GM21619 (cell line): ENCODE measurements at regions not wholly inside any gene's neighbourhood (a gene's known extent, or its start where the extent isn't known, plus 50 kb on each side); places are given as distances from the start of the nearest gene placed in this dataset.

Experiments
- ATAC-seq: cut with Tn5 transposase; IDR thresholded peaks from one replicate; pipeline ENCODE4 v1.9.1; 2021; ENCODE audit not compliant: unreplicated experiment

DNA sequence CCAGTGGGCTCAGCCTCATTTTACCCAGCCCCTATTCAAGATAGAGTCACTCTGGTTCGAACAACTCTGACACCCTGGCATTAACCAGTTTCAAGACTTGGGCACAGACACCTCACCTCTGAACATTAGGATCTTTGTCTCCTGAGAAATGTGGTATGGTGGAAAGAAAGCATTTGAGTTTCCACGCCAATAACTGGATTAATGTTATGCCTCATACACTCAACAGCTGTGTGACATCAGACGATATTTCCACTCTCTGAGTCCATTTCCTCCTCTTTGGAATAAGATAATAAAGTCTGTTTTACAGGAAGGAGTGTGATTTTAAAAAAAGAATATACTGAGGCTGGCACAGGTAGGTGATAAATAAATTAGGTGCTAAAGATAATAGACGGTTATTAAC, 121.3 kb upstream of the CHL1 start:
- no peak for ATAC-seq

DNA sequence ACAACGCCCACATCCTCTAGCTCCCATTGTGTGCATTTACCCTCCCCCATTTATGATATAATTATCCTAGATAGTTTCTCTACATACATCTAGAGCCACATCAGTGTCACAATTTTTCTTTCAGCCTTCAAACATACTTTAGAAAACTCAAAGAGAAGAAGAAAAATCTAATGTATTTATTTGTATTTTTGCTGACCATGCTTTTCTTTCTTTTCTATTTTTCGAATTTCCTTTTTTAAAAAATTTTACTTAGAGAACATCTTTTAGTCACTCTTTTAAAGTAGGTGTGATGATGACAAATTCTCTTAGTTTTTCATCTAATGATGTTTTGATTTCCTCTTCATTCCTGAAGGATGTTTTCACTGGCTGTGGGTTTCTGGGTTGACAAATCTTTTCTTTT, 117.0 kb upstream of the CHL1 start:
- ATAC-seq: no peak

DNA sequence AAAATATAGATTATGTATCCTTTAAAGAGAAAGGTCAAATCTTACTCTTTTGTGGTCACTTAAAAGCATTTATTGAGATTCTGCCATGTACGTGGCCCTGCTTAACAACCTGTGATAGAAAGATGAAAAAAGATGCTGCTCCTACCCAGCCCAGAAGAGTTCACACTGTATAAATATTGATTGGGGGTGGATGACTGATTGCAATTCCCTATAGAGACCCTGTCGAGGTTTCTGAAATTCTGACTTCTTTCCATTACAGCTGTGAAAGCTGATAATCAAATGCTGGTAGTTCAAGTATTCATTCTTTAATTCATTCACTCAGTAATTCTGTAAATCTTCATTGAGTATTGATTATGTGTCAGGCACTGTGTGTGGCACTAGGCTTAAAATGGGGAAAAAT, 114.1 kb upstream of the CHL1 start:
- no peak for ATAC-seq

DNA sequence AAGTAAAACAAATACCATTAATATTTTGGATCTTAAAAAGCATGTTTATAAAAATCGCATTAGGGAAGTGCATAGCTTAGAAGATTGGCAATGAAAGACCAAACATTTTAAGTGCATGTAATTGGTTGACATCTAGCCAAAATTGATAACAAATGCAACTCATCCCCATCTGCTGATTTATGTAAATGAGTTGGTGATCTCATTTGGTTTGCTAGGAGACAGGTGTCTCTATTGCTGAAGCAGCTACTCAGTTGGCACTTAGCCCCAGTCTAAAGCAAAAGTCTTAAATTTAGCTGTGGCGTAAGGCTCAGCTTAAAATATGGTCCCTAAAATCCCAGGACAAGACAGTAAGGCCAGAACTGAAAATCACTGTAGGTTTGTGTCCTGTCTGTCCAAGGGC, 113.5 kb upstream of the CHL1 start:
- ATAC-seq: no peak

DNA sequence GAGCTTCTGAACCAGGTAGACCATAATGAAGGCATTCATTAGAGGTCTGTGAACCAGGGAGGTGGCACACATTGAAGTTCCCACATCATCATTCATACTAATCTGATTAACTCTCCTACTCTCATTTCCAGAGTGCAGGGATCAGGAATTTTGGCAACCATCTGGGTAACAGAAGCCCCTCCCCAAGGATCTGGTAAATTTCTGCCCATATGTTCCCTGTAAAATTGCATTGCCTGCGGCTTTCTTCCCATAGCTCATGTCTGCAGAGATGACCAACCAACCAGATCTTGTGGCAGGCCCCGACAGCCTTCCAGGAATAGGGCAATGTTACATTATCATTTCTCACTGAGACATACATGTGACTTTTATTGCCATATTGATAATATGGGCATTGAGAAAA, 111.4 kb upstream of the CHL1 start:
- ATAC-seq: no peak

DNA sequence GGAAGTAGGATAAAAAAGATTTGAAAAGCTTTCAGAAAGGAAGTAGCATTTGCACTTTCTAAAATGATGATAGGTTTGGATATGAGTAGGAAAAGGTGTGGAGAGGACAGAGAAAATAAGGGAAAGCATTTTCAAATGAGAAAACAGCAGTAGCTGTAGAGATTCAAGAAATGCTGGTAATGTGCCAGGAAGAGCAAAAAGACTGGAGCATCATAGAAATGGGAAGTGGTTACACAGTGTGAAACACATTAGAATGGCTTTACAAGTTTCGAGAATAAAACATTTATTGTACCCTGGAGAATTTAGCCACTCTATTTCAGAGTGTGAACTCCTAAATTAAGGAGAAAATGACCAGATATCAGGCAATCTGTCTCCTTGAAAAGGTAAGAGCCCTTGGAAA, 108.3 kb upstream of the CHL1 start:
- ATAC-seq: no peak

DNA sequence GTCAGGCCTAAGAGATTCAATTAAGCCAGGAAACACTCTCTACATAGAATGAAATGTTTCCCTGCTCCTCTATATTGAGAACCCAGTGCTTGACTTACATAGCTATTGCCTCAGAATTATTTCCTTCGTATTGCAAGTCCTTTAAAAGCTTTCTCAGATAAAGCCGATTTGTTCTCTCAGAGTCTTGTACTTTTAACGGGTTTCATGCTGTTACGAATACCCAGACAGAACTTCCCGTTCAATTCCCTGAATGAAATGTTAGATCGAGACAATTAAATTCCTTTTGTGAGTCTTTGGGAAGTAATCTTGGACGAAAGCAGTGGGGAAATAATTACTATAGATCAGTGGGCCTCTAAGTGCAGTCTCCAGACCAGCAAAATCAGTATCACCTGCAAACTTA, 102.8 kb upstream of the CHL1 start:
- ATAC-seq: no peak

DNA sequence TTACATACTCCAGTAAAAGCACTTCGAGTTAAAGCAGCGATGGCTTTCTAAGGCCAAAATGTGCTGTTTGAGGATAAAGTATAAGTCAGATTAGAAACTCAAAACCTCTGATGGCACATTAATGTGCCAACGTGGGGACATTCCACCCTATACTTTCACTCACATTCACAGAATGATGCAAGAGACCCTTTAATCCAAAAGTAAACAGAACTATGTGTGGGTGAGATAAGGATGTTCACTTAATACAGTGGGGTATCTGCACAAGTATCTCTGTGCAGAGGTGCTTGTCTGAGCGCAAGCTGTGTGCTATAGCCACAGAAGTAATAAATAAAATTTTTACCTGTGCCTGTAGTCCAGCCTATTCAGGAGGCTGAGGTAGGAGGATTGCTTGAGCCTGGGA, 100.3 kb upstream of the CHL1 start:
- ATAC-seq: no peak

DNA sequence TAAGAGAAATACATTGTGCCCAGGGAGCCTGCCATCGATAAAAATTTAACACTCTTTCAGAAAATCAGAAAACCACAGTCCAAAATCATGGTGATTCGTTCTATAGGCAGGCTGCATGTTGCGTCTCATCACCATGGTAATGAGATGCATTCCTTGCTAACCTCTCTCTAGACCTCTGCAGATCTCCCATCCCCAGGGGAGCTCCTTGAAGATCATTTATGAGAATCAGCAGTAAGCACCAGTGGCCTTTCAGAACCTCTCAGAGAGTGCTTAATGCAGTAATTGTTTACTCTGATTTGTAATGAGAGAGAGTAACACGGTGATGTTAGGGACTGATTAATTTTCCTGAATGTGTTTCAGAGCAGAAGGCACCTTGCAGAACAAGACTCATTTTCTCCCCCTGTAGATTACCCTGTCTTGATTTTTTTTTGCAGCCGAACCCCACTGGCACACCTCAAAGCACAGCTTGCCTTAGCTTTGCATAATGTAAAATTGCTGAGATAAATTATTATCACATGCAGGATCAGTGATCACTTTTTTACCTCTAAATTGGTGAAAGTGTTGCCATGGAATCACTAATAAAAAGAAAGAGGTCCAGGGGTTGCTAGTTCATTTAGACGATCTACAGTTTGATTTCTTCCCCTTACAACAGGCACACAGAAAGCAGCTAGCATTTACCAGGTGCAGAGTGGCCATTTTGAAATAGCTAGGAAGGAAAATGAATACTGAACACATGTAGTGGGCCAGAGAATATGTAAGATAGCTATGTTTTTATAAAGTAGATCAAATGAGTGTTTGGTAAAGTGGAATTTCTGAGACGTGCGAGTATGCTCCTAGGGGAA, 98.9 kb upstream of the CHL1 start:
- ATAC-seq: no peak

DNA sequence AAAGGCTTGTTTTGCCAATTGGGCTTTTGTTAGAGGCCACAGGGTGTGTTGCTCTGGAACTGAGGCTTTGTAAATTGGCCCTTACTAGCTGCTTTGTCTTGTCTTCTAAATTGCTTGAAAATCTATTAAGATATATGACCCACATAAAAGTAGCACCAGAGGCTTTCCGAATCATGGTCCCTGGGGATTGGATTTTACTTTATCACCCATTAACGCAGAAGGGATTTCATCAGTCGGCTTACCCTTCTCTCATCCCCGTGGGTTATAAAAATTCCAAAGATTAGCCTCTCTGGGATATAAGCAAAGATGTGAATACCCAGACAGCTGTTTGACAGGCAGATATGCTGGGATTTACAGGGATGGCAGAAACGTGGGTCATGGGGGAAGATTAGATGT, 98.3 kb upstream of the CHL1 start:
- ATAC-seq: no peak

DNA sequence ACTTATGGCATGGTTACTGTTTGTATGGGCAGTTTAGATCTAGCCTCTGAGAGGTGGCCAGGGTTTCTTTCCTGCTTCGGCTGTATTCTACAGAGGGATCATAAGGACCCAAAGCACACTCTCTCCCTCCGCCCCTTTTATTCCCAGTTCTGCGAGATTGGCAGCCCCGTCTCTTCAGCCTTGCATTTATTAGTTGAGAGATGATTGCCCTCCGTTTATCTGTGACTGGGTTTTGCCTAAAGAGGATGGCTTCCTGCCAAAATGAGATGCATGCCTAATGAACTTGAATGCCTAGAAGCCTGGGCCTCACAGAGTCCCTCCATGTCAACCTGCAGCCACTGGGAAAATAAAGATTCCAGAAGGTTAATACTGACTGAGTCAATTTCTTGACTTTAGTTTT, 97.1 kb upstream of the CHL1 start:
- no peak for ATAC-seq

DNA sequence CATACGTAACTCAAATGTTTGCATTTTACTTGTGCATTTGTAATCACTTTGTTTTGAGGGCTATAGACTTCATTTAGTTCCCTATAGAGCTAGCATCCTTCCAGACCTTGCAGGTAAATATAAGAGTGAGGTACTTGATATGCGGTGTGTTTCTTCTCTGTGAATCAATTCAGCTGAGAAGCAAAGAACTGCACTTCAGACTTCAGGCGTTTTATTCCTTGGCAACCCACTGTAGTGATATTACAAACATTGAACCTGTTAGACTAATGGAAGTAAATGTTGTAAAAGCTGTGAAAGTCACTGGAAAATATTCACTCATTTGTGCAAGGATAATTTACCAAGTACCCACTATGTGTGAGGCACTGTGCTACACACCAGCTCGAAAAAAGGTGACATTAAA, 94.1 kb upstream of the CHL1 start:
- no peak for ATAC-seq

DNA sequence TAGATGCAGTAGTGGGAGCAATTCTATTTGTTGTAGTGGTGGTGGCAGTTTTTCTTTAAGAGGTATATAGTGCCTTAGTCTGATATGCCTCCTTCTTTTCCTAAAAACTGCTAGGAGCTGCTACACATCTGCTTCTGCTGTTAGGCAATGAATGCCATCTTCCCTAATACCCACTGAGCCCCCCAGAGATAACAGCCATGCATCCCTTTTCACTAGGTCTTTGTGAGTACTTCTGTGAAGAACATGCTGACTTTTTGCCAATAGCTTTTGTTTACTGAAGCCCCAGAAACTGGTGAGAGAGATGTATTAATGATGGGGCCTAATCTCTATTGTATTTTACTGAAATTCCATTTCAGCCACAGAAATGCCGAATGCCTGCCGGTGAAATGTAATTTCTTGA, 92.6 kb upstream of the CHL1 start:
- no peak for ATAC-seq

DNA sequence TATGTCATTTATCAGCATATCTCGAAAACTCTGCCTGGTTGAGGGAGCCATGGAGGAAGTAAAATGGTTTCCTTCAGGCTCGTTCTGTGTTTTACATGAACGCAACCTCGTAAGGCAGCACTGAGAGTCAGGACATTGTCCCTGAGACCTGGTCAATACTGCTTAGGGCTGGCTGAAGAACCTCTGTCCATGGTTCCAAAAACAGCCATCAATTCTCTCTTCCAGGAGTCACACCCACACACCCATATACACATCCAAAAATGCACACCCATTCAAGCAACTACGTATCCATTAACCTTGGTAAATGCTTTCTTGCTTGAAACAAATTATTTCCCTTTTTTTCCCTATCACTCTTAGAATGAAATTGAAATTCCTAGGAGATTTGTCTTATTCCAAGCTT, 91.0 kb upstream of the CHL1 start:
- no peak for ATAC-seq

DNA sequence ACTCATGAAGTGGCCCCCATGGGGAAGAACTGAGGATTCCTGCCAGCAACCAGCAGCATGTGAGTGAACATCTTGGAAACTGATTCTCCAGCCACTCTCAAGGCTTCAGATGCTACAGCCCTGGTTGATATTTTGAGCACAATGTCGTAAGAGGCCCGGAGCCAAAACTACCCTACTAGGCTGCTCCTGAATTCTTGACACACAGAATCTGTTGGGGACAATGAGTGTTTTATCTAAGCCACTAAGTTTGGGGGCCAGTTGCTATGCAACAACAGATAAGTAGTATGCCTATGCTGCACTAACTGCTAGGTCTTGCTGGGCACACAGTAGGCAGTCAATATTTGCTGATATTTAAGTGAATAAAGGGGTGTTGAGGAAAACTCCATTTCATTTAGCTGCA, 89.9 kb upstream of the CHL1 start:
- no peak for ATAC-seq

DNA sequence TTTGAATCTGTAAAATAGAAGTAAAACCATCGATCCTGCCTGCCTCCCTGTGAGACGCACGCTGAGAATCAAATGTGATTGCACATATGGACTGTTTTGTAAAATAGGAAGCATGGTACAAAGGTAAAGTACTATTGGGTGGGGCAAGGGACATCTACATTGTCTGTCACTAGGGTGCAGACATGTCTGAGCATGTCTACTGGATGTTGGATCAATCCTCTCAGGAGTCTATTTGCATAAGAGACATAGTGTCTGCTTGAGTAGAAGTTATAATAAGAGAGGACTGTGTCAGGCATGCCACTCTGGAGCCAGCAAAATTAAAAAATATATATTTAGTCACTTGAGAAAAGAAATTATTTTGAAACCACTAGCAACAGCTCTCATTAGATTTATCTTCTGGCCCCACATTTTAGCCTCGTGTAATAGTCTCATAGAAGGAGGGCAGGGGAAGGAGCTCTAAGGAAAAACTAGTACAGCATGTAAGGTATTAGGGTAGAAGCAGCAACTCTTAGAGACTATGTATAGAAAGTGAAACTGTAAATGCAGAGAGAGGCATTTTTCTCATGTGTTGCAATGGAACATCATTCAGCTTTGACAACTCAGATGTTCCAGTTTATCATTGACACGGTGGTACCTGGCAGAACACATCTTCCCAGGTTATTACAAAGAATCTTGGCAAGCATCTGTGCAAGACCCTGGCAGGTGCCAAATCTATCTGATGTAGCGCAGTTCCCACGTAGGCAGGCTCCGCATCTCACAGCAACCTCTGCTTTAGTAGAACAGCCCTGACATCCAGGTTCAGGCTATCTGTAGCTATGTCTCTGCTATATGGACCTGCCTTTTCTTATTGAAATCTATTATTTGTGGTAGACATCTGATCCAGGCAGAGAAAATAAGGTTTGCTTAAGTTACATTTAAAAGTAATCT, 85.2 kb upstream of the CHL1 start:
- peak; percentile 73 for ATAC-seq

DNA sequence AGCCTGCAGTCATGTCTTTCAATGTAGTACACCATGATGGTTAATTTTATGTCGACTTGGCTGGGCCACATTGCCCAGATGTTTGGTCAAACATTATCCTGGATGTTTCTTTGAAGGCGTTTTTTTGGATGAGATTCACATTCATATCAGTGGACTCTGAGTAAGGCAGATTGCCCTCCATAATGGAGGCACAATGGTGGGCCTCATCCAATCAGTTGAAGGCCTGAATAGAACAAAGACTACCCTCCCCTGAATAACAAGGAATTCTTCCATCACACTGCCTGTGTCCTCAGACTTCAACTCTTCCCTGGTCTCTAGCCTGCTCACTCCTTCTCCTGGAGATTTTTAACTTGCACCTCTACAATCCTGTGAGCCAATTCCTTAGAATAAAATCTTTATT, 83.8 kb upstream of the CHL1 start:
- no peak for ATAC-seq

DNA sequence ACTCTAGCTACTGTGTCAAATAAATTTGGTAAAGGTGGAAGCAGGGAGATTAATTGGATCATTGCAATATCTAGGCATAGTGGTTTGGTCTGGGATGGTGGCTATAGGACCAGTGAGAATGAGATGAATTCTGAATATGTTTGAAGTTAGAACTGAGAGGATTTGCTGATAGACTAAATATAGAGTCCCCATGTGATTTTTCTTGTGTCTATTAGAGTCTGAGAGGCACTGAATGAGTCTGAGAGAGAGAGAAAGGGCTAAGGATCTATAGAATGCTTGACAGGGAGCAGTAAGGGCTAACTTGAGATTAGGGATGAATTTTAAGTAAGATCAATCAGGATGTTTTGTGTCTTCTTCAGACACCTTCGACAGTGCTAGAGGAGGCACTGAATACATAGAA, 77.9 kb upstream of the CHL1 start:
- no peak for ATAC-seq

DNA sequence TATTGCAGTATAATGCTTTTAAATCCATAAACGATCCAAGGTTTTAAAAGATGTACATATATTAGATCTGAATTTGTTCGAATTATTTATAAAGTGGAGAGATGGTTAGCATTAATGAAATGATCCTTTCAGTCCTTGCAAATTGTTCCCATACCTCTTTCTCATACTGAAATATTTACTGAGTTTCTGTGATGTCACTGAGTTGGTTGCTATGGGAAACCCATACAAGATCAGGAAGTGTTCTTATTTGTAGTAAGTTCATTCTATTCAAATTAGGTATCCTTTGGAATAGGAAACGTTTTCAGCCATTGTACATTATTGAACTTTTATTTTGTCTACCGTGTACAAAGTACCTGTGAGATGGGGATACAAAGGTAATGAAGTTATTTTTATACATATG, 73.2 kb upstream of the CHL1 start:
- ATAC-seq: no peak

DNA sequence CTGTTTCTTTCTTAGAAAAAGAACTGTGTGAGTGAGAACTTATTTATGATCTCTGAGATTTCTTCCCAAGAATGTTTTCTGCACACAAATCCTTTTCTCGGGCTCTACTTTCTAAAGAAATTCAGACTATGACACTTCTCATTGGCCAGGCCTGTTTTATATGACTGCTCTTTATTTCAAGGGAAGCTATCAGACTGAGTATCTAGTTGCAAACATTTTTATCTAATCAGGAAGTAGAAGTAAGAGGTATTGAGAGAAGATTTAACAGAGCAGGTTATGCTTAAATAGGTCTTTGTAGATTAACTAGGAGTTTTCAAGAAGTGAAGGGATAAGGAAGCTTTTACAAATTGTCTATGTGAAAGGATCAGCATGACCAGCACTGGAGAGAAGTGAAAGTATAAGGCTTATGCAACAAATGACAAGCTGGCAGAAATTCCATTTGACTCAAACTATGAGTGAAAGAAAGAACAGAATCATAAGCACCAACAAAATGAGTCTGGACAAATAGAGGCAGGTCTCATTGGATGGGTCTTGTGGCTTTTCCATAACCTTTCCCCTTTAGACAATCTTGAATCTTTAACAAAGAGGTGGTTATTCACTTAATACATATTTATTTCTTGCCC, 71.9 kb upstream of the CHL1 start:
- peak; percentile 62 for ATAC-seq

DNA sequence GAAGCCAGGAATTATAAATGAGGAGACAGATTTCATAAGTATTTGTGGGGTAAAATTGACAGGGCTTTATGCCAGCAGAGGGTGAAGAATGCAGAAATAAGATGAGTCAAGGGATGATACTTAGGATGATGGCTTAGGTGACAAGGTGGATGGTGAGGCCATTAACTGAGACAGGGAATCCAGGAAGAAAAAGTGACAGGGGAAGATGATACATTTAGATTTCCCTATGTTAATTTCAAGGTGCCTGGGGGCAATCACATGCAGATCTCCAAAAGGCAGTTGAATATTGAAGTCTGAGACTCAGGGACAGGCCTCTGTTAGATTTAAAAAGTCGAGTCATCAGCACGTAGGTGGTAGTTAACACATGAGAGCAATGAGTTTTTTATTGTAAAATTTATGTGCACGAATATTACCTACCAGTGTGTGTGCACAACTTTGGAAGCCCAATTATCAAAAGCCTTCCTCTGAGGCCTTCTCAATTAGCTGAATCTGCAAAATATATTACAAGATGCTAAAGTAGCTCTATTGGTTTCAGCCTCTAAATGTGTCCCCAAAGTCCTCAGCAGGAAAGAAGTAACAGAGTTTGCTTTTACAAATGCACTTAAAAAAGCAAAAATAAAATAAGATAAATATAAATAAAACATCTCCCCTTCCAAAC, 67.9 kb upstream of the CHL1 start:
- ATAC-seq: no peak
